ENCODE measurements at regions not wholly inside any gene's neighbourhood (a gene's known extent, or its start where the extent isn't known, plus 50 kb on each side); places are given as distances from the start of the nearest gene placed in this dataset.

GRCh38 chr1:19562847-19563246 lies 77.5 kb upstream of the CAPZB start:
- Mint-ChIP-seq H3K36me3 (ENCODE audit: unreplicated experiment) (no peaks in the 10 kb centered on the region), H3K4me3 (ENCODE audit: unreplicated experiment) (no peak overlapping the region), H3K9me3 (ENCODE audit: unreplicated experiment) (no peaks in the 10 kb centered on the region), H3K27ac (ENCODE audit: unreplicated experiment) (no peak overlapping the region), H3K27me3 (ENCODE audit: unreplicated experiment) (no peaks in the 10 kb centered on the region), H3K4me1 (ENCODE audit: low read depth, unreplicated experiment) (peaks cover 2% of the 10 kb centered on the region)
- TF ChIP-seq CTCF (IDR thresholded peaks at IDR 0.05; ENCODE audit: partially characterized antibody, unreplicated experiment), result no peak
- DNase-seq, result no peak

GRCh38 chr1:19560480-19560879 lies 75.1 kb upstream of the CAPZB start:
- no peak for TF ChIP-seq CTCF (IDR thresholded peaks at IDR 0.05; ENCODE audit: partially characterized antibody, unreplicated experiment)
- H3K4me3 Mint-ChIP-seq (ENCODE audit: unreplicated experiment), result no peak overlapping the region
- peaks cover 2% of the 10 kb centered on the region for H3K4me1 Mint-ChIP-seq (ENCODE audit: low read depth, unreplicated experiment)
- H3K27me3 Mint-ChIP-seq (ENCODE audit: unreplicated experiment), result no peaks in the 10 kb centered on the region
- DNase-seq, result no peak
- no peaks in the 10 kb centered on the region for H3K36me3 Mint-ChIP-seq (ENCODE audit: unreplicated experiment)
- no peaks in the 10 kb centered on the region for H3K9me3 Mint-ChIP-seq (ENCODE audit: unreplicated experiment)
- no peak overlapping the region for H3K27ac Mint-ChIP-seq (ENCODE audit: unreplicated experiment)

GRCh38 chr1:19559641-19560040 lies 74.3 kb upstream of the CAPZB start:
- TF ChIP-seq CTCF (IDR thresholded peaks at IDR 0.05; ENCODE audit: partially characterized antibody, unreplicated experiment), result no peak
- H3K36me3 Mint-ChIP-seq (ENCODE audit: unreplicated experiment), result no peaks in the 10 kb centered on the region
- DNase-seq, result no peak
- no peaks in the 10 kb centered on the region for H3K9me3 Mint-ChIP-seq (ENCODE audit: unreplicated experiment)
- no peak overlapping the region for H3K27ac Mint-ChIP-seq (ENCODE audit: unreplicated experiment)
- H3K27me3 Mint-ChIP-seq (ENCODE audit: unreplicated experiment), result no peaks in the 10 kb centered on the region
- peaks cover 2% of the 10 kb centered on the region for H3K4me1 Mint-ChIP-seq (ENCODE audit: low read depth, unreplicated experiment)
- H3K4me3 Mint-ChIP-seq (ENCODE audit: unreplicated experiment), result no peak overlapping the region

- H3K4me3 Mint-ChIP-seq (ENCODE audit: unreplicated experiment), result no peak overlapping the region
- H3K36me3 Mint-ChIP-seq (ENCODE audit: unreplicated experiment), result peaks cover 1% of the 10 kb centered on the region
- no peaks in the 10 kb centered on the region for H3K4me1 Mint-ChIP-seq (ENCODE audit: low read depth, unreplicated experiment)
- no peak for DNase-seq
- TF ChIP-seq CTCF (IDR thresholded peaks at IDR 0.05; ENCODE audit: partially characterized antibody, unreplicated experiment), result no peak
- peaks cover 5% of the 10 kb centered on the region for H3K27me3 Mint-ChIP-seq (ENCODE audit: unreplicated experiment)
- no peak overlapping the region for H3K27ac Mint-ChIP-seq (ENCODE audit: unreplicated experiment)
- H3K9me3 Mint-ChIP-seq (ENCODE audit: unreplicated experiment), result no peaks in the 10 kb centered on the region
Observed at GRCh38 chr1:19557609-19558051, 72.3 kb upstream of the CAPZB start.

GRCh38 chr1:19554090-19554489 lies 68.8 kb upstream of the CAPZB start:
- H3K27me3 Mint-ChIP-seq (ENCODE audit: unreplicated experiment), result peaks cover 7% of the 10 kb centered on the region
- H3K27ac Mint-ChIP-seq (ENCODE audit: unreplicated experiment), result no peak overlapping the region
- DNase-seq, result no peak
- no peak for TF ChIP-seq CTCF (IDR thresholded peaks at IDR 0.05; ENCODE audit: partially characterized antibody, unreplicated experiment)
- H3K4me1 Mint-ChIP-seq (ENCODE audit: low read depth, unreplicated experiment), result no peaks in the 10 kb centered on the region
- H3K36me3 Mint-ChIP-seq (ENCODE audit: unreplicated experiment), result peaks cover 21% of the 10 kb centered on the region
- H3K9me3 Mint-ChIP-seq (ENCODE audit: unreplicated experiment), result peaks cover 13% of the 10 kb centered on the region
- H3K4me3 Mint-ChIP-seq (ENCODE audit: unreplicated experiment), result no peak overlapping the region
